ENCODE measurements at regions not wholly inside any gene's neighbourhood (a gene's known extent, or its start where the extent isn't known, plus 50 kb on each side); places are given as distances from the start of the nearest gene placed in this dataset.

GRCh38 chr11:88448131-88448670 lies 110.7 kb upstream of the CTSC start:
- CTCF ChIA-PET, result interaction anchor here (0.7 to 1.2 kb wide), 2 partner anchors 8 to 432 kb away, joined by 3 to 4 read pairs; no protein-coding TSS in a partner anchor
- Mint-ChIP-seq H3K27ac (no peak overlapping the region), H3K4me1 (ENCODE audit: low read depth) (no peaks in the 10 kb centered on the region), H3K9me3 (no peaks in the 10 kb centered on the region), H3K36me3 (ENCODE audit: low read depth) (no peaks in the 10 kb centered on the region), H3K4me3 (no peak overlapping the region), H3K27me3 (no peaks in the 10 kb centered on the region)
- DNase-seq (no peak), ATAC-seq (no peak)
- POLR2A ChIA-PET, result no interaction called here
- TF ChIP-seq CTCF (IDR thresholded peaks at IDR 0.05), result no peak
- intact Hi-C loops (cut with micrococcal nuclease), result no loop called here

- Mint-ChIP-seq H3K27ac (no peak overlapping the region), H3K4me1 (ENCODE audit: low read depth) (no peaks in the 10 kb centered on the region), H3K9me3 (no peaks in the 10 kb centered on the region), H3K36me3 (ENCODE audit: low read depth) (no peaks in the 10 kb centered on the region), H3K4me3 (no peak overlapping the region), H3K27me3 (no peaks in the 10 kb centered on the region)
- intact Hi-C loops (cut with micrococcal nuclease), result no loop called here
- TF ChIP-seq CTCF (IDR thresholded peaks at IDR 0.05), result no peak
- ChIA-PET POLR2A (no interaction called here), CTCF (interaction anchor here (1.2 kb wide), 1 partner anchor 431 kb away, joined by 3 read pairs; no protein-coding TSS in a partner anchor)
- ATAC-seq (no peak), DNase-seq (no peak)
Observed at GRCh38 chr11:88447281-88447680, 109.7 kb upstream of the CTSC start.

DNA sequence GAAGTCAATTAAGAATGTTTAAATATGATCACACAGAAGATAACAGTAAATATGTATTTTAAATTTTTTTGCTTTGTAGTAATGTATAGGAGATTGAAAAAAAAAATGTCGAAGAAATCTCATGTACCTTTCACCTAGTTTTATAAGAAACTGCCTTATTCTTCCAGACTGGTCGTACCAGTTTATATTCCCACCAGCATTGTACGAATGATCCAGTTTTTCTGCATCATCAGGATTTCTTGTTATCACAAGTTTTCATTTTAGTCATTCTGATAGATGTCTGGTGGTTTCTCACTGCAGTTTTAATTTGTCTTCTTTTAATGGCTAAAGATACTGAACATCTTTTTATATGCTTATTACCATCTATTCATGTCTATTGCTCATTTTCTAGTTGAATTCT lies 101.8 kb upstream of the CTSC start:
- Mint-ChIP-seq H3K4me1 (ENCODE audit: low read depth) (no peaks in the 10 kb centered on the region), H3K9me3 (peaks cover 5% of the 10 kb centered on the region), H3K27ac (no peak overlapping the region)

GRCh38 chr11:88438721-88439120 lies 101.2 kb upstream of the CTSC start:
- TF ChIP-seq CTCF (IDR thresholded peaks at IDR 0.05), result no peak
- no peak overlapping the region for H3K4me3 Mint-ChIP-seq
- no peaks in the 10 kb centered on the region for H3K4me1 Mint-ChIP-seq (ENCODE audit: low read depth)
- ChIA-PET POLR2A (no interaction called here), CTCF (no interaction called here)
- DNase-seq (no peak), ATAC-seq (no peak)
- H3K27me3 Mint-ChIP-seq, result no peaks in the 10 kb centered on the region
- H3K9me3 Mint-ChIP-seq, result peaks cover 5% of the 10 kb centered on the region
- no peak overlapping the region for H3K27ac Mint-ChIP-seq
- intact Hi-C loops (cut with micrococcal nuclease), result no loop called here
- H3K36me3 Mint-ChIP-seq (ENCODE audit: low read depth), result no peaks in the 10 kb centered on the region

More for the DNA sequence above, 101.8 kb upstream of the CTSC start:
- ChIA-PET CTCF (interaction anchor here (0.6 to 0.9 kb wide), 2 partner anchors 9 to 10 kb away, joined by 4 read pairs; no protein-coding TSS in a partner anchor), POLR2A (no interaction called here)
- H3K27me3 Mint-ChIP-seq, result no peaks in the 10 kb centered on the region
- H3K36me3 Mint-ChIP-seq (ENCODE audit: low read depth), result no peaks in the 10 kb centered on the region
- TF ChIP-seq CTCF (IDR thresholded peaks at IDR 0.05), result no peak
- no peak for DNase-seq
- intact Hi-C loops (cut with micrococcal nuclease), result no loop called here
- no peak for ATAC-seq
- no peak overlapping the region for H3K4me3 Mint-ChIP-seq

DNA sequence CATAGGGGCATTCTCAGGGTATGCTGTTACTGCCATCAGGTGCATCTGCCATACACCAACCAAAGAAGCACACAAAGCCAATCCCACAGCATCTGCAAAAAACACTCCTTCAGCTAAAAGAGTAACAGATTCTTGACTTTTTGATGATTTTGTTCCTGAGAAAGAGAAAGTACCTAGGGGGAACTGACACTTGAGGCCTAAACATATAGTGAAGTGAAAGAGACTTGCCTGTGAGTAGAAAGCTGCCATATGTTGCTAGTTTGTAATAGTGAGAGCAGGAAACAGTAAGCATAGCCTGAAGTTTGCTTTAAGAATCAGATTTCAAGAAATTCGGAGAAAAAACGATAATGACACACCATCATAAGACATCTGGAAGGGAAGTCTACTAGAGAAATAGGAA lies 97.9 kb upstream of the CTSC start:
- no peaks in the 10 kb centered on the region for H3K4me1 Mint-ChIP-seq (ENCODE audit: low read depth)
- H3K36me3 Mint-ChIP-seq (ENCODE audit: low read depth), result no peaks in the 10 kb centered on the region
- intact Hi-C loops (cut with micrococcal nuclease), result no loop called here
- H3K9me3 Mint-ChIP-seq, result peaks cover 5% of the 10 kb centered on the region
- no peak for DNase-seq
- no peak overlapping the region for H3K27ac Mint-ChIP-seq
- no peak overlapping the region for H3K4me3 Mint-ChIP-seq
- ChIA-PET CTCF (interaction anchor here (1.1 kb wide), 1 partner anchor 419 kb away, joined by 3 read pairs; no protein-coding TSS in a partner anchor), POLR2A (no interaction called here)
- no peak for TF ChIP-seq CTCF (IDR thresholded peaks at IDR 0.05)
- no peak for ATAC-seq
- no peaks in the 10 kb centered on the region for H3K27me3 Mint-ChIP-seq
